ENCODE measurements at regions not wholly inside any gene's neighbourhood (a gene's known extent, or its start where the extent isn't known, plus 50 kb on each side); places are given as distances from the start of the nearest gene placed in this dataset.

DNA sequence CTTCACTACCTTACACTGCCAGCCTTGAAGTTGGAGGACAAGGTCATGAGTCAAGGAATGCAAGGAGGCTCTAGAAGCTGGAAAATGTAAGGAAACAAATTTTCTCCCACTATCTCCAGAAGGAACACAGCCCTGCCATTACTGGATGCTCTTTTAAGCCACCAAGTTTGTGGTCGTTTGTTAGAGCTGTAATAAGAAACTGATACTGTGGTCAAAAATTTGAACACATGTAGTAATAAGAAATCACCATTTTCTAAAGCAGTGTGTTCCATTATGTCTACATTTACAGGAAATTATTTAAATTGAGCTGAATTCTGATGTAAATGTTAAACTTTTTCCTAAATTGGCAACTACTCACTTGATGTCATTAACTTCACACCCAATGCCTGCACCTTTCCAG lies 729.0 kb downstream of the KCNJ3 start:
- H3K4me3 ChIP-seq (ENCODE audit: low read depth, low read length), result no peak overlapping the region
- in situ Hi-C loops (cut with HindIII; ENCODE audit: low sequenced_read_pairs), result no loop called here
- TF ChIP-seq, protein P1, sequence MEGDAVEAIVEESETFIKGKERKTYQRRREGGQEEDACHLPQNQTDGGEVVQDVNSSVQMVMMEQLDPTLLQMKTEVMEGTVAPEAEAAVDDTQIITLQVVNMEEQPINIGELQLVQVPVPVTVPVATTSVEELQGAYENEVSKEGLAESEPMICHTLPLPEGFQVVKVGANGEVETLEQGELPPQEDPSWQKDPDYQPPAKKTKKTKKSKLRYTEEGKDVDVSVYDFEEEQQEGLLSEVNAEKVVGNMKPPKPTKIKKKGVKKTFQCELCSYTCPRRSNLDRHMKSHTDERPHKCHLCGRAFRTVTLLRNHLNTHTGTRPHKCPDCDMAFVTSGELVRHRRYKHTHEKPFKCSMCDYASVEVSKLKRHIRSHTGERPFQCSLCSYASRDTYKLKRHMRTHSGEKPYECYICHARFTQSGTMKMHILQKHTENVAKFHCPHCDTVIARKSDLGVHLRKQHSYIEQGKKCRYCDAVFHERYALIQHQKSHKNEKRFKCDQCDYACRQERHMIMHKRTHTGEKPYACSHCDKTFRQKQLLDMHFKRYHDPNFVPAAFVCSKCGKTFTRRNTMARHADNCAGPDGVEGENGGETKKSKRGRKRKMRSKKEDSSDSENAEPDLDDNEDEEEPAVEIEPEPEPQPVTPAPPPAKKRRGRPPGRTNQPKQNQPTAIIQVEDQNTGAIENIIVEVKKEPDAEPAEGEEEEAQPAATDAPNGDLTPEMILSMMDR (IDR thresholded peaks at IDR 0.05; ENCODE audit: low read depth, low read length, missing control alignments), result no peak
- DNase-seq (ENCODE audit: low read depth), result no peak

DNA sequence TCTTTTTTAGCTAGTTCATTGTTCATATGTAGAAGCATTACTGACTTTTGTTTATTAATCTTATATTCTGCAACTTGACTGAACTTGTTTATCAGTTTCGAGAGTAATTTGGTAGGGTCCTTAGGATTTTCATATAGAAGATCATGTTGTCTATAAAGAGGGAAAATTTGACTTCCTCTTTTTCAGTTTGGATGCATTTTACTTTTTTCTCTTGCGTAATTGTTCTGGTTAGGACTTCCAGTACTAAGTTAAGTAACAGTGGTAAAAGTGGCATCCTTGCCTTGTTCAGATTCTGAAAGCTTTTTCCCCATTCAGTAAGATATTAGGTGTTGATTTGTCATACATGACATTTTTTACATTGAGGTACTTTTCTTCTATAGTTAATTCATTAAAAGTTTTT lies 726.0 kb downstream of the KCNJ3 start:
- no peak overlapping the region for H3K4me3 ChIP-seq (ENCODE audit: low read depth, low read length)
- in situ Hi-C loops (cut with HindIII; ENCODE audit: low sequenced_read_pairs), result no loop called here
- TF ChIP-seq, protein P1 (IDR thresholded peaks at IDR 0.05; ENCODE audit: low read depth, low read length, missing control alignments), result no peak
- DNase-seq (ENCODE audit: low read depth), result no peak

GRCh38 chr2:155418753-155419152 lies 720.3 kb downstream of the KCNJ3 start:
- in situ Hi-C loops (cut with HindIII; ENCODE audit: low sequenced_read_pairs), result no loop called here
- H3K4me3 ChIP-seq (ENCODE audit: low read depth, low read length), result no peak overlapping the region
- TF ChIP-seq, protein P1 (IDR thresholded peaks at IDR 0.05; ENCODE audit: low read depth, low read length, missing control alignments), result no peak
- no peak for DNase-seq (ENCODE audit: low read depth)

DNA sequence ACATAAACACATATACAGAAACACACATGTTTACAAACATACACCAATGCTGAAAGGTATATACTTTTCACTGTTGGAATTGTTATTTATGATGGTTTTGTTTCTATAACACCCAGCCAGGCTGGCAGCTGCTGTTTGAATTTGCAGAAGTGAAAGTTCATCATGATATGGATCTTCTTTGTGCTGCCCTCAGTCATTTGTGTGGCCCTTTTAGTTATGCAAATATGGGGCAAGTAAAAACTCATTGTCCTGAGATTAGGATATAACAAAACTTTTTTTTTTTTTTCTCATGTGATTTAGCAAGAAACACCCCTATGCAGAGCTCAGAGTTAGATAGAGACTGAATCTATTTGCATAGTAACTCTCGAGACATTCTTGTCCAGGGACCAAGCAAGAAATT lies 714.1 kb downstream of the KCNJ3 start:
- in situ Hi-C loops (cut with HindIII; ENCODE audit: low sequenced_read_pairs), result no loop called here

DNA sequence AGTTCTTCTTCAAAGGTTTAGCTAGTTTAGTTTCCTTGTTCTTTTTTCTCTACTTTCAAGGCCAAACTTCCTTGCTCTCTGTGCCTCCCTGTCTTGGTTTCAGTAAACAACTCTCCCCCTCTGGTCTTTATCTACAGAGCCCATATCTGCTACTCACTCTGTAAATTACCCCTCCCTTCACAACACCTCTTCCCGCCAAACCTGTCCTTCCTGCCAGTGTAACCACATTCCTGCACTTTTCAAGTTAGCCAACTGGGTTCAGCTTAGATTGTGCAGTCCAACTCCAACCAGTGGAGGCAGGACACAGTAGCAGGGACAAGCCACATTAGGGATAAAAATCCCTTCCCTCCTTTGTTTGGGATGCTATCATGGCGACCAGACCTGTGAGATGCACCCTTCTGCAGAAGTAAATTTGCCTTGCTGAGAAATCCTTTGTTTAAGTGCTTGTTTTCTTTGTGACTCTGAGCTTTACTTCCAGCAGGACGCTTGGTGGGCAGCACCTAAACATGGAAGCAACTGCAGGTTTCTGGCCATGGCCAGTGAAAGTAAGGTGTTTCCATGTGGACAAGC lies 706.0 kb downstream of the KCNJ3 start:
- in situ Hi-C loops (cut with HindIII; ENCODE audit: low sequenced_read_pairs), result no loop called here
- TF ChIP-seq, protein P1 (IDR thresholded peaks at IDR 0.05; ENCODE audit: low read depth, low read length, missing control alignments), result no peak
- DNase-seq (ENCODE audit: low read depth), result no peak
- no peak overlapping the region for H3K4me3 ChIP-seq (ENCODE audit: low read depth, low read length)

More for the DNA sequence above, 714.1 kb downstream of the KCNJ3 start:
- H3K4me3 ChIP-seq (ENCODE audit: low read depth, low read length), result no peak overlapping the region
- TF ChIP-seq, protein P1 (IDR thresholded peaks at IDR 0.05; ENCODE audit: low read depth, low read length, missing control alignments), result no peak
- DNase-seq (ENCODE audit: low read depth), result no peak

DNA sequence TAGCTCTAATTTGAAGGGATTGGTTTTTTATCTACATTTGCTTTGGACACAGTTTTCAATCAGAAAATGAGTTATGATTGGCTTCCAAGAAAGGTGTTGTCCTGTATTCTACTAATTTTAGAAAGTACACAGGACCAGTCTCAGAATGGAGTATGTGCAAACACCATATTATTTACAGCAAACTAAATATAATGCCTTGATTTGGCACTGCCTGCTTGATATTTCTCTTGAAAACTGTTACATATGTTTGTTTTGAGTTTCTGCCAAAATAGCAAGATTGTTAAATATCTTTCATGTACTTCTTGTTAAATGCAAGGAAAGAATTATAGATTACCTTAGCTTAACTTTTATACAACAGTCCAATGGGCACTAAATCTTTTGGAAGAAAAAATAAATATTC lies 694.9 kb downstream of the KCNJ3 start:
- DNase-seq (ENCODE audit: low read depth), result no peak
- H3K4me3 ChIP-seq (ENCODE audit: low read depth, low read length), result no peak overlapping the region
- in situ Hi-C loops (cut with HindIII; ENCODE audit: low sequenced_read_pairs), result loop anchor here (25.0 kb wide), 1 partner anchor 1194 kb away; no protein-coding TSS in a partner anchor
- TF ChIP-seq, protein P1 (IDR thresholded peaks at IDR 0.05; ENCODE audit: low read depth, low read length, missing control alignments), result no peak

All from astrocyte of the cerebellum (primary cell).